Upper lobe of left lung (tissue), 6 donors: ENCODE measurements at regions not wholly inside any gene's neighbourhood (a gene's known extent, or its start where the extent isn't known, plus 50 kb on each side); places are given as distances from the start of the nearest gene placed in this dataset.
A peak's percentile ranks its signal among the peaks of the same experiment; 100 is the strongest.

Experiments used
- ATAC-seq, 2 donors: fragments of 200-7000 bp; cut with Tn5 transposase; one replicate each; pipeline ENCODE4 v1.9.1; 2022; ENCODE audit warnings: mild to moderate bottlenecking in 2 of 2, moderate library complexity in 2 of 2; ENCODE audit not compliant: low FRiP score in 2 of 2
- DNase-seq, 2 donors: peaks; one replicate each; pipeline ENCODE4 v3.0.0-alpha.2; 2019 to 2020
- H3K27ac ChIP-seq, 4 donors: fragments of 200-600 bp; sonication (generic); one replicate each; pipeline ENCODE4 v1.5.1; 2016 to 2019
- H3K27me3 ChIP-seq, 4 donors: fragments of 200-600 bp; sonication (generic); one replicate each; pipeline ENCODE4 v1.5.1; 2017 to 2019
- H3K36me3 ChIP-seq, 4 donors: fragments of 200-600 bp; sonication (generic); one replicate each; pipeline ENCODE4 v1.5.1; 2016 to 2019
- H3K4me1 ChIP-seq, 4 donors: fragments of 200-600 bp; sonication (generic); one replicate each; pipeline ENCODE4 v1.5.1; 2018 to 2019
- H3K4me3 ChIP-seq, 4 donors: fragments of 200-600 bp; sonication (generic); one replicate each; pipeline ENCODE4 v1.5.1; 2017 to 2019; ENCODE audit warnings: mild to moderate bottlenecking in 2 of 4, moderate library complexity in 1 of 4
- H3K9me3 ChIP-seq, 4 donors: fragments of 200-600 bp; sonication (generic); one replicate each; pipeline ENCODE4 v1.5.1; 2018 to 2019
- EP300 ChIP-seq, 4 donors: sonication (generic); formaldehyde crosslinking; IDR thresholded peaks; one replicate each; pipeline ENCODE4 v1.5.1; 2017; ENCODE audit warnings: antibody characterized with exemption in 4 of 4, control low read depth in 2 of 4
- POLR2A ChIP-seq, 4 donors: fragments of 450-650 bp; IDR thresholded peaks; one replicate each; pipeline ENCODE4 v1.5.1; 2016 to 2017; ENCODE audit warnings: antibody characterized with exemption in 4 of 4, mild to moderate bottlenecking in 2 of 4
- POLR2AphosphoS5 ChIP-seq, 2 donors: sonication (generic); formaldehyde crosslinking; IDR thresholded peaks; one replicate each; pipeline ENCODE4 v1.5.1; 2017; ENCODE audit warnings: antibody characterized with exemption in 2 of 2
- WGBS, 2 donors: methylation state at CpG; one replicate each; pipeline ENCODE4 v1.1.5; 2017 to 2018; 5-methylcytosine and 5-hydroxymethylcytosine counted together
- TF ChIP-seq, protein P1 (sequence below), 6 experiments: fragments of 450-650 bp in 4 of 6; fragments of 200-600 bp in 2 of 6; sonication (generic) in 2 of 6; IDR thresholded peaks; one replicate each; pipeline ENCODE4 v1.5.1; 2016 to 2019; ENCODE audit warnings: antibody characterized with exemption in 6 of 6
- donor health status: DM: no; HTN: no; CAD: no; lungs with moderate emphysema.
- donor health status: DM: no; HTN: yes; CAD: no; lungs with severe emphysema.

GRCh38 chr14:26947265-26947664 lies 349.4 kb upstream of the NOVA1 start:
- Histone ChIP-seq H3K27ac (no peak overlapping the region), H3K36me3 (no peaks in the 10 kb centered on the region), H3K27me3 (no peaks in the 10 kb centered on the region), H3K4me1 (no peaks in the 10 kb centered on the region), H3K4me3 (no peak overlapping the region), H3K9me3 (no peaks in the 10 kb centered on the region)
- ATAC-seq (no peak), DNase-seq (no peak)
- WGBS, 2 donors, result 56 to 72% methylated on average over 1 of the region's 1 CpG
- no peak for TF ChIP-seq POLR2AphosphoS5 (IDR thresholded peaks at IDR 0.05)
- TF ChIP-seq, protein P1, sequence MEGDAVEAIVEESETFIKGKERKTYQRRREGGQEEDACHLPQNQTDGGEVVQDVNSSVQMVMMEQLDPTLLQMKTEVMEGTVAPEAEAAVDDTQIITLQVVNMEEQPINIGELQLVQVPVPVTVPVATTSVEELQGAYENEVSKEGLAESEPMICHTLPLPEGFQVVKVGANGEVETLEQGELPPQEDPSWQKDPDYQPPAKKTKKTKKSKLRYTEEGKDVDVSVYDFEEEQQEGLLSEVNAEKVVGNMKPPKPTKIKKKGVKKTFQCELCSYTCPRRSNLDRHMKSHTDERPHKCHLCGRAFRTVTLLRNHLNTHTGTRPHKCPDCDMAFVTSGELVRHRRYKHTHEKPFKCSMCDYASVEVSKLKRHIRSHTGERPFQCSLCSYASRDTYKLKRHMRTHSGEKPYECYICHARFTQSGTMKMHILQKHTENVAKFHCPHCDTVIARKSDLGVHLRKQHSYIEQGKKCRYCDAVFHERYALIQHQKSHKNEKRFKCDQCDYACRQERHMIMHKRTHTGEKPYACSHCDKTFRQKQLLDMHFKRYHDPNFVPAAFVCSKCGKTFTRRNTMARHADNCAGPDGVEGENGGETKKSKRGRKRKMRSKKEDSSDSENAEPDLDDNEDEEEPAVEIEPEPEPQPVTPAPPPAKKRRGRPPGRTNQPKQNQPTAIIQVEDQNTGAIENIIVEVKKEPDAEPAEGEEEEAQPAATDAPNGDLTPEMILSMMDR (IDR thresholded peaks at IDR 0.05), result no peak
- TF ChIP-seq EP300 (IDR thresholded peaks at IDR 0.05), result no peak
- no peak for TF ChIP-seq POLR2A (IDR thresholded peaks at IDR 0.05)

DNA sequence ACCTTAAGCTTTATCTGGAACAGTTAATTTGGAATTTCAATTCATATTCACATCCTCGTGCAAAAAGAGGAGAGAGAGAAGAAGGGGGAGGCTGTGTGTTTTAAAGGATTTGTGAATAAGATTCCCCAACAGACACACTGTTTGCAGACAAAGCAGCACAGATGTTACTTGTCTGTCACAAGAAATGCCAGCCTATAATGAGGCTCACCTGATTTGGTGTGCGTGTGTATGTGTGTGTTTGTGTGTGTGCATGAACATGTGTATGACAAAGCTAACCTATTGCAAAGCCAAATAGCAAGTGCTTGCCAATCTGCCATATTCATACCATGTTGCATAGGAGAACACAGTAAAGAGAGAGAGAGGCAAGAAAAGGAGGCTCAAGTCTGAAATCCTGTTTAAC lies 361.6 kb upstream of the NOVA1 start:
- whole genome bisulfite sequencing, 2 donors, result 71 to 73% methylated on average over 2 of the region's 2 CpGs

GRCh38 chr14:26959972-26960660 lies 362.3 kb upstream of the NOVA1 start:
- Histone ChIP-seq H3K36me3 (no peaks in the 10 kb centered on the region), H3K9me3 (no peaks in the 10 kb centered on the region), H3K4me3 (no peak overlapping the region), H3K4me1 (no peaks in the 10 kb centered on the region), H3K27me3 (no peaks in the 10 kb centered on the region), H3K27ac (no peak overlapping the region)
- DNase-seq (no peak), ATAC-seq (no peak)
- TF ChIP-seq EP300 (IDR thresholded peaks at IDR 0.05) (no peak), POLR2AphosphoS5 (IDR thresholded peaks at IDR 0.05) (no peak), POLR2A (IDR thresholded peaks at IDR 0.05) (no peak)
- TF ChIP-seq, protein P1 (IDR thresholded peaks at IDR 0.05), result no peak
- 50 to 57% methylated on average over 10 of the region's 10 CpGs for WGBS, 2 donors

More for the DNA sequence above, 361.6 kb upstream of the NOVA1 start:
- TF ChIP-seq POLR2A (IDR thresholded peaks at IDR 0.05) (no peak), POLR2AphosphoS5 (IDR thresholded peaks at IDR 0.05) (no peak), EP300 (IDR thresholded peaks at IDR 0.05) (no peak)
- TF ChIP-seq, protein P1 (IDR thresholded peaks at IDR 0.05), result no peak
- Histone ChIP-seq H3K36me3 (no peaks in the 10 kb centered on the region), H3K27me3 (no peaks in the 10 kb centered on the region), H3K4me3 (no peak overlapping the region), H3K27ac (no peak overlapping the region), H3K4me1 (no peaks in the 10 kb centered on the region), H3K9me3 (no peaks in the 10 kb centered on the region)
- no peak for ATAC-seq
- no peak for DNase-seq

GRCh38 chr14:26963711-26964110 lies 365.9 kb upstream of the NOVA1 start:
- H3K36me3 ChIP-seq, result no peaks in the 10 kb centered on the region
- H3K27me3 ChIP-seq, result no peaks in the 10 kb centered on the region
- ATAC-seq (peak in 1 of 2 donors; percentile 58), DNase-seq (no peak)
- H3K27ac ChIP-seq, result no peak overlapping the region
- no peaks in the 10 kb centered on the region for H3K9me3 ChIP-seq
- 59 to 61% methylated on average over 4 of the region's 4 CpGs for WGBS, 2 donors
- no peak overlapping the region for H3K4me3 ChIP-seq
- TF ChIP-seq EP300 (IDR thresholded peaks at IDR 0.05) (no peak), POLR2AphosphoS5 (IDR thresholded peaks at IDR 0.05) (no peak), POLR2A (IDR thresholded peaks at IDR 0.05) (no peak)
- TF ChIP-seq, protein P1 (IDR thresholded peaks at IDR 0.05), result no peak
- H3K4me1 ChIP-seq, result no peaks in the 10 kb centered on the region

GRCh38 chr14:26965490-26965889 lies 367.7 kb upstream of the NOVA1 start:
- Histone ChIP-seq H3K9me3 (no peaks in the 10 kb centered on the region), H3K27me3 (no peaks in the 10 kb centered on the region), H3K27ac (no peak overlapping the region), H3K4me1 (no peaks in the 10 kb centered on the region), H3K36me3 (no peaks in the 10 kb centered on the region), H3K4me3 (no peak overlapping the region)
- no peak for DNase-seq
- TF ChIP-seq POLR2AphosphoS5 (IDR thresholded peaks at IDR 0.05), result no peak
- TF ChIP-seq POLR2A (IDR thresholded peaks at IDR 0.05), result no peak
- no peak for TF ChIP-seq EP300 (IDR thresholded peaks at IDR 0.05)
- TF ChIP-seq, protein P1 (IDR thresholded peaks at IDR 0.05), result no peak
- no peak for ATAC-seq
- 69 to 78% methylated on average over 7 of the region's 7 CpGs for WGBS, 2 donors
